Body of pancreas (tissue), 4 donors: ENCODE measurements at regions not wholly inside any gene's neighbourhood (a gene's known extent, or its start where the extent isn't known, plus 50 kb on each side); places are given as distances from the start of the nearest gene placed in this dataset.

Experiments used
- ATAC-seq: fragments of 150-250 bp; one replicate; pipeline ENCODE4 v1.9.1; 2016
- DNase-seq, 4 donors: peaks; one replicate each; pipeline ENCODE4 v3.0.0-alpha.2; 2019
- H3K27ac ChIP-seq, 4 donors: fragments of 200-600 bp; sonication (generic); 1 replicate in 3 of 4; 2 replicates in 1 of 4; pipeline versions ENCODE4 v1.5.1 to v1.6.1; 2016 to 2019; ENCODE audit warnings: mild to moderate bottlenecking in 1 of 4, mixed read lengths in 1 of 4, moderate library complexity in 1 of 4
- H3K27me3 ChIP-seq, 2 donors: fragments of 200-600 bp; sonication (generic); one replicate each; pipeline ENCODE4 v1.6.0; 2016; ENCODE audit warnings: mild to moderate bottlenecking in 1 of 2
- H3K36me3 ChIP-seq, 2 donors: fragments of 200-600 bp; sonication (generic); replicated peaks in 1 of 2; 2 replicates each; pipeline ENCODE4 v1.5.1; 2016; ENCODE audit warnings: low read depth in 2 of 2; ENCODE audit not compliant: insufficient read depth in 1 of 2
- H3K4me1 ChIP-seq: fragments of 200-600 bp; sonication (generic); one replicate; pipeline ENCODE4 v1.6.0; 2016
- H3K4me3 ChIP-seq, 2 donors: fragments of 200-600 bp; sonication (generic); 1 replicate in 1 of 2; 2 replicates in 1 of 2; pipeline ENCODE4 v1.5.1; 2016 to 2019
- H3K9me3 ChIP-seq, 3 donors: fragments of 200-600 bp; sonication (generic); 1 replicate in 2 of 3; 2 replicates in 1 of 3; pipeline ENCODE4 v1.5.1; 2016
- POLR2A ChIP-seq, 3 donors: fragments of 450-650 bp; IDR thresholded peaks; one replicate each; pipeline ENCODE4 v1.6.1; 2016; ENCODE audit warnings: antibody characterized with exemption in 3 of 3, mild to moderate bottlenecking in 2 of 3
- WGBS, 2 donors: methylation state at CpG; one replicate each; pipeline ENCODE4 v1.1.5; 2017; 5-methylcytosine and 5-hydroxymethylcytosine counted together
- intact Hi-C: fragments of 100-400 bp; cut with DNase I; formaldehyde crosslinking; loops from one replicate; pipeline ENCODE4 v1.15.1; 2023
- TF ChIP-seq, protein P1 (sequence below), 7 experiments: fragments of 450-650 bp in 4 of 7; fragments of 200-600 bp in 3 of 7; sonication (generic) in 3 of 7; IDR thresholded peaks; one replicate each; pipeline ENCODE4 v1.5.1; 2016 to 2019; ENCODE audit warnings: antibody characterized with exemption in 7 of 7

DNA sequence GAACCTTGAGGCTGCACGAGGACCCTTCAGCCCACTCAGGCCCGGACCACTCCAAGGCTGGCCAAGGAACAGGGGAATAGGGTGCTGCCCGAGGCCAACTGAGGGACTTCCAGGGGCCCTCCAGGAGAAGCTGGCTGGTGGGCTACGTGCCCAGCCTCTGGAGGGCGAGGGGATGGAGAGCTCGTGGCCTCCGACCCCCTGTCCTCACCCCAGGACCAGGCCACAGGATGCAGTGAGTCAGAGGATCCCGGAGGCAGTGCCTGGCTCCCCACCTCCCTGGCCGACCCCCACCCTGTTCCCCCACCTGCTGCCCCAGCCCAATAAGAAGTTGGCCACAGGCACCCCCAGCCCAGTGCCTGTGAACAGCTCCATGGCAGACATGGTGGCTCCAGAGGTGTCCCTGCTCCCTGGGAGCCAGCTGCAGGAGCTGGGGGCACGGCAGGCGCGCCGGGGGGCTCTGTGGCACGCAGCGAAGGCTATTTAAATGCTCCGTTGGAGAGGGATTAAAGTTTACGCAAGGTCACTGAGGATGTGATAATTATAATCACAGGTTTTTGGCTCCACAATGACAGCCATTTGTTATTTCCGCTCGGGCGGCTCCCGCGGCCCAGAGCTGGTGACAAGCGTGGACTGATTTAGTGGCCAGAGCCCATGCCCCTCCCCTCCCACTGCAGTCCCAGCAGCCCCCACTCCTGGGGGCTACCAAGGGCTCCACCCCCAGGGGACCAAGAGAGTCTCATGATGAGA is 95.7 kb upstream of the NKX1-1 start:
- Histone ChIP-seq H3K4me1 (no peaks in the 10 kb centered on the region), H3K27me3 (no peaks in the 10 kb centered on the region), H3K4me3 (no peak overlapping the region), H3K9me3 (no peaks in the 10 kb centered on the region), H3K27ac (no peak overlapping the region), H3K36me3 (no peaks in the 10 kb centered on the region)
- no peak for ATAC-seq
- DNase-seq, result peak in 2 of 4 donors; percentile 1 to 5
- intact Hi-C loops, result no loop called here
- TF ChIP-seq, protein P1, sequence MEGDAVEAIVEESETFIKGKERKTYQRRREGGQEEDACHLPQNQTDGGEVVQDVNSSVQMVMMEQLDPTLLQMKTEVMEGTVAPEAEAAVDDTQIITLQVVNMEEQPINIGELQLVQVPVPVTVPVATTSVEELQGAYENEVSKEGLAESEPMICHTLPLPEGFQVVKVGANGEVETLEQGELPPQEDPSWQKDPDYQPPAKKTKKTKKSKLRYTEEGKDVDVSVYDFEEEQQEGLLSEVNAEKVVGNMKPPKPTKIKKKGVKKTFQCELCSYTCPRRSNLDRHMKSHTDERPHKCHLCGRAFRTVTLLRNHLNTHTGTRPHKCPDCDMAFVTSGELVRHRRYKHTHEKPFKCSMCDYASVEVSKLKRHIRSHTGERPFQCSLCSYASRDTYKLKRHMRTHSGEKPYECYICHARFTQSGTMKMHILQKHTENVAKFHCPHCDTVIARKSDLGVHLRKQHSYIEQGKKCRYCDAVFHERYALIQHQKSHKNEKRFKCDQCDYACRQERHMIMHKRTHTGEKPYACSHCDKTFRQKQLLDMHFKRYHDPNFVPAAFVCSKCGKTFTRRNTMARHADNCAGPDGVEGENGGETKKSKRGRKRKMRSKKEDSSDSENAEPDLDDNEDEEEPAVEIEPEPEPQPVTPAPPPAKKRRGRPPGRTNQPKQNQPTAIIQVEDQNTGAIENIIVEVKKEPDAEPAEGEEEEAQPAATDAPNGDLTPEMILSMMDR (IDR thresholded peaks at IDR 0.05), result no peak
- TF ChIP-seq POLR2A (IDR thresholded peaks at IDR 0.05), result no peak
- WGBS, 2 donors, result 44 to 53% methylated on average over 10 to 23 of the region's 23 CpGs

DNA sequence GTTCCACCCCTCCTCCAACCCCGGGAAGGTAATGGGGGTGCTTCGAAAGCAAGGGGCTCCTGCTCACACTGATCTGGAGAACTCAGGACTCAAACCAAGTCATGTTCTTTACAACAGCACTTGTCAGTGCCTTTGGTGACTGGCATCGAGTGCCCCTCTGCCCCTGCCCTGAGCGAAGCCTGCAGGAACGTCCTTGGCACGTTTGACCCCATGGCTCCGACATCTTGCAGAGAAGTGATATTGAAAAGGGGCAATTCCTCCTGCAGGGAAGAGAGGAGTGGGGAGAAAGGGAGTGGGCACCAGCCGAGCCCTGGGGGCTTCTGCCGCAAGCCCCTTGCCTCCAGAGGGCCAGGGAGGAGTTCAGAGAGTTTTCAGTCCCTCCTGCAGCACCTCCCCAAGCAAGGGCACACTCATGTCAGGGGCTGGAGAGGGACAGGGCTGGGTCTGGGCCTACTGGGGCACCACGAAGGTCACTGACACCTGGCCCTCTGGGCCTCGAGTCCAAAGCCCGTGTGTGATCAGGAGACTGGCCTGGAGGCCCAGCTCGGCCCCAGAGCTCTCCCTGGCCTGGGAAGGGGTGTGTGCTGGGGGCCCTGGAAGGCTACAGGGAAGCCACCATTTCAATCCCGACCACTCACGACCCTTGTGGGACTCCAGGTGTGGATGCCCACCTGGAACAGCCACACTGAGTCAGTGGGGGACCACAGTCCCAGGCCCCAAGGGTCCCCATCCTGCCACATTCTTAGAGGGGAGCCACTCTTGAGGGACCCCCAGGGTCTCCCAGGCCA is 94.9 kb upstream of the NKX1-1 start:
- 70 to 73% methylated on average over 13 to 14 of the region's 15 CpGs for WGBS, 2 donors

DNA sequence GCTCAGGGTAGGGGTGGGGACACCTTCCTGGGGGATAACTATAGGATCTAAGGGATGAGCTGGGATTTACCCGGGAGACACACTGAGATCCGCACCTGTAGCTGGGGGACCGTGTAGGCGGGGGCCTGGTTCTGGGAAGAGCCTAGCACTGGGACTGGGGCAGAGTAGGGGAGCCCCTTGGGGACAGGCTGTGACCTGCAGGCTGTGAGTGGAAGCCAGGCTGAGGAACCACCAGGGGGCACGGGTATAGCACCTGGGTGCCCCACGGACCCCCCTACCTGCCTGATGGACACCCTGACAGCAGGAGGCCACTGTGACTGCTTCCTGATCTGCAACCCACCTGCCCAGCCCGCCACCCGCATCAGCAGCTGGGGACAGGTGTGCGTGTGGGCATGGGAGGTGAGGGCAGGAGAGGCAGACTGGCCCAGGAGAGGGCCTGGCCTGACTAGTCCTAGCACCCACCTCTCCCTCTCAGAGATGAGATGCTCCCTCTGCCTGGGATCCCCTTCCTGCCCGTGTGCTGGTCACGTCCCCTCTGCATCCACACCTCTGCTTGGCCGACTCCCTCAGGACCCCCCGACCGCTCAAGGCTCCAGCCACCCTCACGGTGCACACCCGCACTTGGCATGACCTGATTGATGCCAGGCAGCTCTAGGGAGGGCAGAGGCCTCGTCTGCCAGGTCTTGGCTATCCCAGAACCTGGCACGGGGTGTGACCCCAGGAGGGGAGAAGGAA is 94.2 kb upstream of the NKX1-1 start:
- intact Hi-C loops, result no loop called here
- no peaks in the 10 kb centered on the region for H3K4me1 ChIP-seq
- 74% methylated on average over 18 of the region's 18 CpGs; no CpG with 5 or more reads in 1 of the 2 donors for WGBS, 2 donors
- H3K27me3 ChIP-seq, result no peaks in the 10 kb centered on the region
- ATAC-seq (no peak), DNase-seq (peak in 2 of 4 donors; percentile 3 to 8)
- TF ChIP-seq, protein P1 (IDR thresholded peaks at IDR 0.05), result no peak
- TF ChIP-seq POLR2A (IDR thresholded peaks at IDR 0.05), result no peak
- H3K27ac ChIP-seq, result no peak overlapping the region
- no peaks in the 10 kb centered on the region for H3K9me3 ChIP-seq
- H3K4me3 ChIP-seq, result no peak overlapping the region
- no peaks in the 10 kb centered on the region for H3K36me3 ChIP-seq

More for the DNA sequence above, 94.9 kb upstream of the NKX1-1 start:
- intact Hi-C loops, result no loop called here
- no peaks in the 10 kb centered on the region for H3K27me3 ChIP-seq
- no peak for ATAC-seq
- no peaks in the 10 kb centered on the region for H3K4me1 ChIP-seq
- no peak overlapping the region for H3K27ac ChIP-seq
- DNase-seq, result peak in 1 of 4 donors; percentile 8
- H3K9me3 ChIP-seq, result no peaks in the 10 kb centered on the region
- no peak overlapping the region for H3K4me3 ChIP-seq
- no peaks in the 10 kb centered on the region for H3K36me3 ChIP-seq
- no peak for TF ChIP-seq POLR2A (IDR thresholded peaks at IDR 0.05)
- TF ChIP-seq, protein P1 (IDR thresholded peaks at IDR 0.05), result no peak

DNA sequence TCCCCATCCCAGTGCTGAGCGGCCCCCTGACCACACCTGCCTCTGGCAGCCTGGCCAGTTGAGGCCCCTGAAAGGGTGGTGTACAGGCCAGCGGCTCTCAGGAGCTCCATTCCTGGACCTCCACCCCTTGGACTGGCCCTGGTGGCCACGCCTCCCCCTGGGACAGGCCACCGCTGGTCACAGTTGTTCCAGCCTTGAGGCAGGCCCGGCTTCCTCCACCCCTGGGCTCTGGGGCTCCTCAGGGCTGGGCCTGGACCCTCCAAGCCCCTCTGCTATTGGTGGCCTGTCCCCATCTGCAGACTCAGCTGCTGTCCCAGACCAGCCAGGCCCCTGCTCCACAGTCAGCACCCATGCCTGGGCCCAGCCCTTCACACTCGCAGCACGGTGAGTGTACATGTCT is 93.2 kb upstream of the NKX1-1 start:
- H3K36me3 ChIP-seq, result no peaks in the 10 kb centered on the region
- no peak for ATAC-seq
- no peak overlapping the region for H3K27ac ChIP-seq
- intact Hi-C loops, result no loop called here
- no peaks in the 10 kb centered on the region for H3K4me1 ChIP-seq
- no peak overlapping the region for H3K4me3 ChIP-seq
- WGBS, 2 donors, result 68 to 84% methylated on average over 7 of the region's 7 CpGs
- TF ChIP-seq POLR2A (IDR thresholded peaks at IDR 0.05), result no peak
- TF ChIP-seq, protein P1 (IDR thresholded peaks at IDR 0.05), result no peak
- no peaks in the 10 kb centered on the region for H3K27me3 ChIP-seq
- H3K9me3 ChIP-seq, result no peaks in the 10 kb centered on the region
- DNase-seq, result peak in 1 of 4 donors; percentile 4
